Vagina (tissue), 2 donors: ENCODE measurements at regions not wholly inside any gene's neighbourhood (a gene's known extent, or its start where the extent isn't known, plus 50 kb on each side); places are given as distances from the start of the nearest gene placed in this dataset.

ENCODE experiments used
- CTCF ChIP-seq, 3 experiments: fragments of 450-650 bp in 2 of 3; fragments of 200-600 bp in 1 of 3; sonication (generic) in 1 of 3; IDR thresholded peaks; one replicate each; pipeline ENCODE4 v1.5.1; 2017 to 2019; ENCODE audit warnings: antibody characterized with exemption in 3 of 3, mild to moderate bottlenecking in 2 of 3, moderate library complexity in 2 of 3
- POLR2A ChIP-seq, 2 donors: fragments of 450-650 bp; IDR thresholded peaks; one replicate each; pipeline ENCODE4 v1.6.1; 2017; ENCODE audit warnings: antibody characterized with exemption in 2 of 2, mild to moderate bottlenecking in 2 of 2, moderate library complexity in 2 of 2
- POLR2AphosphoS5 ChIP-seq, 2 donors: sonication (generic); formaldehyde crosslinking; IDR thresholded peaks; one replicate each; pipeline ENCODE4 v1.9.0; 2017; ENCODE audit warnings: antibody characterized with exemption in 2 of 2, mild to moderate bottlenecking in 2 of 2, low read depth in 1 of 2; ENCODE audit not compliant: insufficient read depth in 1 of 2

- no peak for TF ChIP-seq CTCF (IDR thresholded peaks at IDR 0.05)
- TF ChIP-seq POLR2A (IDR thresholded peaks at IDR 0.05), result no peak
- TF ChIP-seq POLR2AphosphoS5 (IDR thresholded peaks at IDR 0.05; ENCODE audit: insufficient read depth in 1 of 2, low read depth in 1 of 2), result no peak
These were observed 721.4 kb upstream of the CBLB start for GRCh38 chr3:106590216-106590615.
